ENCODE measurements at regions not wholly inside any gene's neighbourhood (a gene's known extent, or its start where the extent isn't known, plus 50 kb on each side); places are given as distances from the start of the nearest gene placed in this dataset.

DNA sequence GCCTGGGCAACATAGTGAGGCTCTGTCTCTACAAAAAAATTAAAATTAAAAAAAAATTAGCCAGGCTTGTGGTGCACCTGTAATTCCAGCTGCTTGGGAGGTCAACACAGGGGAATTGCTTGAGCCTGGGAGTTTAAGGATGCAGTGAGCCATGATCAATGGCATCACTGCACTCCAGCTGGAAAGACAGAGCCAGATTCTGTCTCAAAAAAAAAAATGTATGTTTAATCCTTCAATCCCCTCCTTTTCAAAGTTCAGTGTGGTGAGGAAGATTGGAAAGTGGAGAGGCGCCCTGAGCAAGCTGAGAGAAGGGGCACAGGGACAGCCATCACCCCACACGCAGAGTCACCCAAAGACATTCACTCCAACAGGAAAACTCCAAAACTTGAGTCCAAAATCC is 97.7 kb upstream of the BACE2 start:
- Histone ChIP-seq H3K4me3 (ENCODE audit: low read depth in 1 of 2, low read length in 2 of 2) (no peak overlapping the region), H3K36me3 (ENCODE audit: control insufficient read depth in 1 of 2, insufficient read depth in 2 of 2, low read length in 2 of 2) (no peaks in the 10 kb centered on the region), H3K27me3 (ENCODE audit: control insufficient read depth in 1 of 2, insufficient read depth in 2 of 2, low read length in 2 of 2) (peaks cover 6 to 14% of the 10 kb centered on the region in 2 donors), H3K27ac (ENCODE audit: low read depth, low read length) (no peak overlapping the region), H3K9me3 (ENCODE audit: control insufficient read depth in 1 of 2, low read length in 2 of 2) (no peaks in the 10 kb centered on the region), H3K4me1 (ENCODE audit: control insufficient read depth in 1 of 2, insufficient read depth in 2 of 2, low read length in 2 of 2) (no peaks in the 10 kb centered on the region), H3K9ac (ENCODE audit: low read depth in 1 of 2, low read length in 2 of 2) (no peak overlapping the region)

DNA sequence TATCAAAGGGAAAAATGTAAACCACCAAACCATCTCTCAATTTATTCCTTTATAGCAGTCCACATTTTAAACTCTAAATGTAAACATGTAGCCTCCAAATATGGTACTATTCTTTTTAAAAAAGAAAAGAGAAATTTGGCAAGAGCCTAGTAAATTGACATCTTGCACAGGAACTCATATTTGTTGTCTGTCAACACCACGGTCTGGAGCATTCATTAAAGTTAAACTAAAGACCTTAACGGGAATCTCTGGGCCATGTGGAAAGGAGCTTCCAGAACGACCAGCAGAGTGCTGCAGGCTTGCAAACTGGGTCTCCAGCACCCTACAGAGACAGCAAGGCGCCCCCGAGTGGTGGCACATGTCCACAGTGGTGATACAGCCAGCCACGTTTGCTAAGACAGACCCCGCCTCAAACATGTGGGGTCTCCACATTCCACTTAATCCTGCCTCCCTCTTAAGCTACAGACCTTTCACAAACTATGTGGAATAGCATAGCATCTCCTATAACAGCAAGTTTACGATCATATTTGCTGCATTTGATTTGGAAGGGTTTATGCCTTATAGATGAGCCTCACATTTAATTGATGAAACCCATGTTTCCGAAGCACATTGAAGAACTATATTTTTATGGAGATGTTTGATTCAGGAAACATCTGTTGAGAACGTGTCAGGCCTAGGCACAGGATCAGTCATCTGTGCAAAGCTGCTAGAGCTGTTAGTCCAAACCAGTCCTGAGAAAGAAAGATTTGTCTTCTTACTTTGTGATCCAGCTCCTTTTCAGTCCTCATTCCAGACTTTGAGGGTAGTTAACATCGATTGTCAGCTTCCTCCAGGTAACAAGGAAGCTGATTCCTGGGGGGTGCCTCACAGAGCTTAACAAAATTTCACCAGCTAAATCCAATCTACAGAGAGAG is 96.4 kb upstream of the BACE2 start:
- Histone ChIP-seq H3K27ac (ENCODE audit: low read depth, low read length) (no peak overlapping the region), H3K4me3 (ENCODE audit: low read depth in 1 of 2, low read length in 2 of 2) (no peak overlapping the region), H3K36me3 (ENCODE audit: control insufficient read depth in 1 of 2, insufficient read depth in 2 of 2, low read length in 2 of 2) (no peaks in the 10 kb centered on the region), H3K9ac (ENCODE audit: low read depth in 1 of 2, low read length in 2 of 2) (no peak overlapping the region), H3K4me1 (ENCODE audit: control insufficient read depth in 1 of 2, insufficient read depth in 2 of 2, low read length in 2 of 2) (no peaks in the 10 kb centered on the region), H3K9me3 (ENCODE audit: control insufficient read depth in 1 of 2, low read length in 2 of 2) (no peaks in the 10 kb centered on the region), H3K27me3 (ENCODE audit: control insufficient read depth in 1 of 2, insufficient read depth in 2 of 2, low read length in 2 of 2) (peaks cover 6 to 8% of the 10 kb centered on the region in 2 donors)

DNA sequence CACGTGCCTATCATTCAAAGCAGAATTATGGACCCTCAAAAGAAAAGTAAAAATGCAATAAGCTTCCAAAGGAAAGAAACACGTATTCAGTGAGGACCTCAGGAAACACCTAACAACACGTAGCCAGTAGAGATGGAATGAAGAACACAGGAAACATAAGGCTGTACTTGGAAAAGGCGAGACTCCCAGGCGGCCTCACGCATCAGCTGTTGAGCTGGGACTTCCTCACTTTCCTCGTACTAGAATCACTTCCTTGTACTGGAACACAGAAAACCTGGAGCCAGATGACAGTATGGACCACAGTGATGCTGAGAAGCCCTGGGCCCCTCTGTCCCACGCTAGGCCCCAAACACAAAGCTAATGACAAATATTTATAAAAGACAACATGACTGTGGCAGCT is 94.4 kb upstream of the BACE2 start:
- no peaks in the 10 kb centered on the region for H3K9me3 ChIP-seq (ENCODE audit: control insufficient read depth in 1 of 2, low read length in 2 of 2)
- H3K27me3 ChIP-seq (ENCODE audit: control insufficient read depth in 1 of 2, insufficient read depth in 2 of 2, low read length in 2 of 2), result peaks cover 0 to 5% of the 10 kb centered on the region in 2 donors
- no peaks in the 10 kb centered on the region for H3K4me1 ChIP-seq (ENCODE audit: control insufficient read depth in 1 of 2, insufficient read depth in 2 of 2, low read length in 2 of 2)
- no peaks in the 10 kb centered on the region for H3K36me3 ChIP-seq (ENCODE audit: control insufficient read depth in 1 of 2, insufficient read depth in 2 of 2, low read length in 2 of 2)
- H3K9ac ChIP-seq (ENCODE audit: low read depth in 1 of 2, low read length in 2 of 2), result no peak overlapping the region
- no peak overlapping the region for H3K4me3 ChIP-seq (ENCODE audit: low read depth in 1 of 2, low read length in 2 of 2)
- no peak overlapping the region for H3K27ac ChIP-seq (ENCODE audit: low read depth, low read length)

DNA sequence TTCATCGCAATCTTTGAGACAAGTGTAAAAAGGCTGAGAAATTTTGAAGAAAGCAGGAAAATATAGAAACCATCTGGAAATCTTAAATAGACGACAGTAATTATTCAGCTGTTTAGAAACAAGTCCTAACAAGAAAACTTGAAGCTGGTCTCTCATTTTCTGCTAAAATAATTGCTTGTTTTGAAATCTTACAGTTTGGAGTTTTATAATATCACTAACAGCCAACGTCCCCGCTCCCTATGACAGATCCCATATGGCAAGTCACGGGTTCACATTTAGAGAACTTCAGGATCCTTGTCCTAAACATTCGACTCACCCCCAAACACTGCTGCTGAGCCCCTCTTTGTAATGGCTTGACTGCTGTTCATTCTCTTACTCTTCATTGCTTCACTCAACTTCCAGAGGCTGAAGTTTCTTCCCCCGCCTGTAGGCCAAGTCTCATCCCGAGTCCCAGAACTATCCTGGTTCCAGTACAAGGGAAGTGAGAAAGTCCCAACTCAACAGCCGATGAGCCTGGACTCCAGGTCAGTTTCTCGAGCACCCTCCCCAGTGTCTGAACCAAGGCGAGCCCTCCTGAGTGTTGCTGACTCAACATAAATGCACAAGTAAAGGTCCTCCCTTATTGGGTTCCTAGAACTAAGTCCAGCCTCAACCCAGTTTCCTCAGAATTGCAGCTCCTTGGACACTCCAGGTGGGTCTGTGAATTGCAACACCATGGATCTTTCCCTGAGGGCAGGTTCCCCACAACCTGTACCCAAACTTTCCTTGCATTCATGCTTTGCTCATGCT is 93.4 kb upstream of the BACE2 start:
- no peak overlapping the region for H3K9ac ChIP-seq (ENCODE audit: low read depth in 1 of 2, low read length in 2 of 2)
- no peaks in the 10 kb centered on the region for H3K36me3 ChIP-seq (ENCODE audit: control insufficient read depth in 1 of 2, insufficient read depth in 2 of 2, low read length in 2 of 2)
- no peaks in the 10 kb centered on the region for H3K4me1 ChIP-seq (ENCODE audit: control insufficient read depth in 1 of 2, insufficient read depth in 2 of 2, low read length in 2 of 2)
- no peak overlapping the region for H3K27ac ChIP-seq (ENCODE audit: low read depth, low read length)
- no peak overlapping the region for H3K4me3 ChIP-seq (ENCODE audit: low read depth in 1 of 2, low read length in 2 of 2)
- no peaks in the 10 kb centered on the region for H3K9me3 ChIP-seq (ENCODE audit: control insufficient read depth in 1 of 2, low read length in 2 of 2)
- no peaks in the 10 kb centered on the region for H3K27me3 ChIP-seq (ENCODE audit: control insufficient read depth in 1 of 2, insufficient read depth in 2 of 2, low read length in 2 of 2)

DNA sequence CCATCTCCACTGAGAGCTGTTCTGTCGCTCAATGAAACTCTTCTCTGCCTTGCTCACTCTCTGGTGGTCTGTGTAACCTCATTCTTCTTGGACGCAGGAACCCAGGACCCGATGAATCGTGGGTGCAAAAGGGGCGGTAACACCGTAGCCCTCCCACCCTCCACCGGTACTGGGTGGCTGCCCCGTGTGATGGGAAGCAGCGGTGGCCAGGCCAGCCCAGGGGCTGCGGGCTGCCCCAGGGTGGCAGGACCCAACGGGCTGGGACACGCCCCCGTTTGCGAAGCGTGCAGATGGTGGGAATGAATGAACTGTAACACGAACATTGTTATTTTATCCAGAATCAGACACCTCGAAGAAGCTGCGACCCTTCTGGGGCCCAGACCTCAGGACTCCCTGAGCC is 92.3 kb upstream of the BACE2 start:
- Histone ChIP-seq H3K9ac (ENCODE audit: low read depth in 1 of 2, low read length in 2 of 2) (no peak overlapping the region), H3K4me1 (ENCODE audit: control insufficient read depth in 1 of 2, insufficient read depth in 2 of 2, low read length in 2 of 2) (no peaks in the 10 kb centered on the region), H3K36me3 (ENCODE audit: control insufficient read depth in 1 of 2, insufficient read depth in 2 of 2, low read length in 2 of 2) (no peaks in the 10 kb centered on the region), H3K27ac (ENCODE audit: low read depth, low read length) (no peak overlapping the region), H3K4me3 (ENCODE audit: low read depth in 1 of 2, low read length in 2 of 2) (no peak overlapping the region), H3K27me3 (ENCODE audit: control insufficient read depth in 1 of 2, insufficient read depth in 2 of 2, low read length in 2 of 2) (no peaks in the 10 kb centered on the region), H3K9me3 (ENCODE audit: control insufficient read depth in 1 of 2, low read length in 2 of 2) (no peaks in the 10 kb centered on the region)

DNA sequence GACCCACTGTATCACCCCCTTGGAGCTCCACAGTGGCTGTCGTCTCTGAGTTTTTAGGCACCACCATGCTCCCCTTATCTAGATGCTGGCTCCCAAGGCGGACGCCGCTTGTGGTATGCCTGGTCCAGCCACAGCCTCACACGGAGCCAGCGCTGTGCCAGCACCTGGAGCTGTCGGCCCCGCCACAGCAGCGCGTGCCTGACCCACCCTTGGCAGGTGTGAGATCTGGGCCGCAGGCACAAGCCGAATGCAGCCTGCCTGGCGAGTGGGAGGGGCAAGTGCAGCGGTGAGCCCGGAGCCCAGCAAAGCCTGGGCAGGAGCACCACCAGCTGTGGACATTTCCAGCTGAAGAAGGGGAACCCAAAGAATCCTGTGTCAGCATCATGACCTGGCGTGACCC is 91.9 kb upstream of the BACE2 start:
- Histone ChIP-seq H3K4me3 (ENCODE audit: low read depth in 1 of 2, low read length in 2 of 2) (no peak overlapping the region), H3K36me3 (ENCODE audit: control insufficient read depth in 1 of 2, insufficient read depth in 2 of 2, low read length in 2 of 2) (no peaks in the 10 kb centered on the region), H3K9me3 (ENCODE audit: control insufficient read depth in 1 of 2, low read length in 2 of 2) (no peaks in the 10 kb centered on the region), H3K9ac (ENCODE audit: low read depth in 1 of 2, low read length in 2 of 2) (no peak overlapping the region), H3K27me3 (ENCODE audit: control insufficient read depth in 1 of 2, insufficient read depth in 2 of 2, low read length in 2 of 2) (no peaks in the 10 kb centered on the region), H3K4me1 (ENCODE audit: control insufficient read depth in 1 of 2, insufficient read depth in 2 of 2, low read length in 2 of 2) (no peaks in the 10 kb centered on the region), H3K27ac (ENCODE audit: low read depth, low read length) (no peak overlapping the region)

DNA sequence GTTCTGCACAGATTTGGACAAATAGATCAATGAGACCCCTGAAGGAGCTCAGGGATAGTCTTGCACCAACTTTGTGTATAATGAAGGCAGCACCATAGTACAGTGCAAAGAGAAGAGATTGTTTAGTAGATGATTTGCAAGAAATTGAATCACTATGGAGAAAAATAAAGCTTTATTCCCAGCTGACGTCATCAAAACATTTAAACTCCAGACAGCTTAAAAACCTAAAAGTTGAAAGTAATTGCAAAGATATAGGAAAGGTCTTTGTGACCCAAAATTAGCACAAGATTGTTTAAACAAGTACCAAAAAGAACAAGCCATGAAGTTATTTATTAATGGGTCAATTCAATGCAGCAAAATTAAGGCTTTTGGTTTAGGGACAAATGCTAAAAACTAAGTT is 88.8 kb upstream of the BACE2 start:
- Histone ChIP-seq H3K36me3 (ENCODE audit: control insufficient read depth in 1 of 2, insufficient read depth in 2 of 2, low read length in 2 of 2) (no peaks in the 10 kb centered on the region), H3K27ac (ENCODE audit: low read depth, low read length) (no peak overlapping the region), H3K27me3 (ENCODE audit: control insufficient read depth in 1 of 2, insufficient read depth in 2 of 2, low read length in 2 of 2) (no peaks in the 10 kb centered on the region), H3K9me3 (ENCODE audit: control insufficient read depth in 1 of 2, low read length in 2 of 2) (no peaks in the 10 kb centered on the region), H3K4me3 (ENCODE audit: low read depth in 1 of 2, low read length in 2 of 2) (no peak overlapping the region), H3K9ac (ENCODE audit: low read depth in 1 of 2, low read length in 2 of 2) (no peak overlapping the region), H3K4me1 (ENCODE audit: control insufficient read depth in 1 of 2, insufficient read depth in 2 of 2, low read length in 2 of 2) (no peaks in the 10 kb centered on the region)

DNA sequence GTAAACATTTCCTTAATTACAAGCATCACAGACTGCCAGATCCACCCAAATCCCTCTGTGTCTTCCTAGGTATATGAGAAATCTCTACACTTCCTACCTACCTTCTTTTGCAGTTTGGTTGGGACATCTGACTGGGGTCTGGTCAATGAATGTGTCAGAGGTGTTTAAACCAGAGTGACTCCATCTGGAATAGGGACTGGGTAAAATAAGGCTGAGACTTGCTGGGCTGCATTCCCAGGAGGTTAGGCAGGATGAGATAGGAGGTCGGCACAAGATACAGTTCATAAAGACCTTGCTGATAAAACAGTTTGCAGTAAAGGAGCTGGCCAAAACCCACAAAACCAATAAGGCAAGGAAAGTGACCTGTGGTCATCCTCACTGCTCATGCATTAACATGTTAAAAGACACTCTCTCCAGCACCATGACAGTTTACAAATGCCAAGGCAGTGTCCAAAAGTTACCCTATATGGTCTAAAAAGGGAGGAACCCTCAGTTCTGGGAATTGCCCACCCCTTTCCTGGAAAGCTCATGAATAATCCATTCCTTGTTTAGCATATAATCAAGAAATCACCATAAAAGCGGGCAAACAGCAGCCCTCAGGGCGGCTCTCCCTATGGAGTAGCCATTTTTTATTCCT is 87.4 kb upstream of the BACE2 start:
- Histone ChIP-seq H3K9ac (ENCODE audit: low read depth in 1 of 2, low read length in 2 of 2) (no peak overlapping the region), H3K4me3 (ENCODE audit: low read depth in 1 of 2, low read length in 2 of 2) (no peak overlapping the region), H3K27ac (ENCODE audit: low read depth, low read length) (no peak overlapping the region), H3K36me3 (ENCODE audit: control insufficient read depth in 1 of 2, insufficient read depth in 2 of 2, low read length in 2 of 2) (no peaks in the 10 kb centered on the region), H3K27me3 (ENCODE audit: control insufficient read depth in 1 of 2, insufficient read depth in 2 of 2, low read length in 2 of 2) (no peaks in the 10 kb centered on the region), H3K4me1 (ENCODE audit: control insufficient read depth in 1 of 2, insufficient read depth in 2 of 2, low read length in 2 of 2) (no peaks in the 10 kb centered on the region), H3K9me3 (ENCODE audit: control insufficient read depth in 1 of 2, low read length in 2 of 2) (no peaks in the 10 kb centered on the region)

DNA sequence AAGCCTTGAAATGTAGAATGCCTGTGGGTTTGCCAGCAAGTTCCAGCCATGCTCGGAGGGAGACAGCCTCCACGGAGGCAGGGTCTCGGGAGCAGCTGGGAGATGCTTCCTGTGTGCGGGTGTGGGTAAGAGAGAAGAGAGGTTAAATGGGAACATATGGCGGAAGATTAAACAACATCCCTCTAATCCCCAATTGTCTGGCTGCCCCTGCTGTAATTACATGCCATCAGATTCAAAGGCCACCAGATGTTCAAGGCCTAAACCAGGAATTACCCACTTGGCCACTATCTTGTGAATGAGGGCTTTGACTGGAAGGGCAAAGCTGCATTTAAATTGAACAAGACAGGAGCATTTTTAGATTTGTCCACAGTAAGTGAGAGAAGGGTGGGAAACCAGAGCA is 81.4 kb upstream of the BACE2 start:
- no peaks in the 10 kb centered on the region for H3K36me3 ChIP-seq (ENCODE audit: control insufficient read depth in 1 of 2, insufficient read depth in 2 of 2, low read length in 2 of 2)
- H3K9ac ChIP-seq (ENCODE audit: low read depth in 1 of 2, low read length in 2 of 2), result no peak overlapping the region
- H3K4me3 ChIP-seq (ENCODE audit: low read depth in 1 of 2, low read length in 2 of 2), result no peak overlapping the region
- H3K27me3 ChIP-seq (ENCODE audit: control insufficient read depth in 1 of 2, insufficient read depth in 2 of 2, low read length in 2 of 2), result peaks cover 0 to 4% of the 10 kb centered on the region in 2 donors
- no peaks in the 10 kb centered on the region for H3K4me1 ChIP-seq (ENCODE audit: control insufficient read depth in 1 of 2, insufficient read depth in 2 of 2, low read length in 2 of 2)
- H3K9me3 ChIP-seq (ENCODE audit: control insufficient read depth in 1 of 2, low read length in 2 of 2), result no peaks in the 10 kb centered on the region
- H3K27ac ChIP-seq (ENCODE audit: low read depth, low read length), result no peak overlapping the region

DNA sequence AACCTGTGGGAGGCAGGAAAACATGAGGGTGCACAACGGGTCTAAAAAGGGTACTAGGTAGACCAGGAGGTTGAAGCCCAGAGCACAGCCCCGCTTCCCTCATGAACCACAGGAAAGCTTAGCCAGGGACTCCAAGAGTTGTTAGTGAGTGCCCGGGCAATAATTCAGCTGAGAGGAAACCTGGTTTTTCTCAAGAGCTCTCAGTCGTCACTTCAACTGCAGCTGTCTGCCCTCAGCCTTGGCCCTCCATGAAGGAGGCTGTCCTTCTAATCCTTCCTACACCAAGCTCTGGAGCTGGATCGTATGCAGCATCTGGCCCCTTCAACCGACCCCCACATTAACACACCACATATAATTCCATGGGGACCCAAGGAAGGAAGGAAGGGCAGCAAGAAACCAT is 77.0 kb upstream of the BACE2 start:
- no peak overlapping the region for H3K9ac ChIP-seq (ENCODE audit: low read depth in 1 of 2, low read length in 2 of 2)
- H3K36me3 ChIP-seq (ENCODE audit: control insufficient read depth in 1 of 2, insufficient read depth in 2 of 2, low read length in 2 of 2), result no peaks in the 10 kb centered on the region
- H3K27me3 ChIP-seq (ENCODE audit: control insufficient read depth in 1 of 2, insufficient read depth in 2 of 2, low read length in 2 of 2), result peaks cover 0 to 4% of the 10 kb centered on the region in 2 donors
- H3K9me3 ChIP-seq (ENCODE audit: control insufficient read depth in 1 of 2, low read length in 2 of 2), result no peaks in the 10 kb centered on the region
- no peak overlapping the region for H3K27ac ChIP-seq (ENCODE audit: low read depth, low read length)
- no peak overlapping the region for H3K4me3 ChIP-seq (ENCODE audit: low read depth in 1 of 2, low read length in 2 of 2)
- H3K4me1 ChIP-seq (ENCODE audit: control insufficient read depth in 1 of 2, insufficient read depth in 2 of 2, low read length in 2 of 2), result no peaks in the 10 kb centered on the region
